A549 (cell line): ENCODE measurements at regions not wholly inside any gene's neighbourhood (a gene's known extent, or its start where the extent isn't known, plus 50 kb on each side); places are given as distances from the start of the nearest gene placed in this dataset.

Experiments used
- ATAC-seq, 2 experiments: fragments of 200-7000 bp in 1 of 2; fragments of >200 bp in 1 of 2; cut with Nextera tagmentation in 1 of 2; cut with Tn5 transposase in 1 of 2; 3 replicates each; pipeline versions ENCODE4 v1.8.0 to v1.9.1; 2018 to 2020; ENCODE audit warnings: mild to moderate bottlenecking in 1 of 2, moderate library complexity in 1 of 2
- CTCF ChIA-PET: fragments of 300-600 bp; sonication (Branson Sonifier 250); formaldehyde crosslinking; extraction: SDS; loops from one replicate; lab custom pipeline; 2021; ENCODE audit warnings: antibody characterized with exemption, inconsistent platforms; lab: Yijun Ruan, JAX
- POLR2A ChIA-PET: fragments of 350-600 bp; formaldehyde crosslinking; extraction: SDS; loops from one replicate; lab custom pipeline; 2021; ENCODE audit warnings: antibody characterized with exemption, inconsistent platforms; lab: Yijun Ruan, JAX
- DNase-seq, 2 experiments: peaks; one replicate each; pipeline versions ENCODE4 v3.0.0 to v3.0.0-alpha.2; 2011 to 2016; ENCODE audit warnings: low read depth in 1 of 2, low spot score in 1 of 2
- FAIRE-seq: peaks from 2 replicates; lab custom pipeline; 2011; peaks lifted over from hg19 to GRCh38; lab: Jason Lieb, UNC
- H3K27ac ChIP-seq, 2 experiments: fragments of >200 bp; sonication (Bioruptor Twin); formaldehyde crosslinking; 3 replicates each; pipeline ENCODE4 v1.5.1; 2016 to 2017
- H3K4me1 ChIP-seq: fragments of >200 bp; sonication (Bioruptor Twin); formaldehyde crosslinking; 3 replicates; pipeline ENCODE4 v1.6.1; 2016
- H3K4me2 ChIP-seq: fragments of >200 bp; sonication (Bioruptor Twin); formaldehyde crosslinking; 3 replicates; pipeline ENCODE4 v1.6.1; 2016
- H3K4me3 ChIP-seq: fragments of >200 bp; sonication (Bioruptor Twin); formaldehyde crosslinking; 3 replicates; pipeline ENCODE4 v1.5.1; 2016
- H3K9me3 ChIP-seq: fragments of >200 bp; sonication (Bioruptor Twin); formaldehyde crosslinking; 3 replicates; pipeline ENCODE4 v1.6.1; 2016
- BCL3 ChIP-seq: fragments of >200 bp; sonication (Bioruptor Twin); formaldehyde crosslinking; IDR thresholded peaks from 3 replicates; pipeline ENCODE4 v1.6.1; 2016
- CBX2 ChIP-seq: fragments of 200-600 bp; sonication (generic); IDR thresholded peaks from 2 replicates; pipeline ENCODE4 v1.6.1; 2016; ENCODE audit warnings: low read depth, mild to moderate bottlenecking, borderline replicate concordance
- EHF ChIP-seq: fragments of 250-450 bp; sonication (Bioruptor Pico); IDR thresholded peaks from 2 replicates; pipeline ENCODE4 v1.5.0; 2020; ENCODE audit warnings: mild to moderate bottlenecking
- ELK1 ChIP-seq: fragments of 150-350 bp; IDR thresholded peaks from 2 replicates; pipeline ENCODE4 v1.6.1; 2014; ENCODE audit warnings: low read depth, mild to moderate bottlenecking, low read length
- ESRRA ChIP-seq: fragments of 150-350 bp; IDR thresholded peaks from 2 replicates; pipeline ENCODE4 v1.6.1; 2014; ENCODE audit warnings: mild to moderate bottlenecking, low read length, borderline replicate concordance
- FOSB ChIP-seq: fragments of 250-450 bp; sonication (Bioruptor Pico); IDR thresholded peaks from 2 replicates; pipeline ENCODE4 v1.5.0; 2020; ENCODE audit warnings: mild to moderate bottlenecking, moderate library complexity
- GATA3 ChIP-seq: IDR thresholded peaks from 2 replicates; pipeline ENCODE4 v1.6.1; 2012; ENCODE audit warnings: borderline replicate concordance
- HOXA7 ChIP-seq: fragments of 250-450 bp; sonication (Bioruptor Pico); IDR thresholded peaks from 2 replicates; pipeline ENCODE4 v1.5.0; 2020; ENCODE audit warnings: mild to moderate bottlenecking, moderate library complexity
- HOXB5 ChIP-seq: fragments of 250-450 bp; sonication (Bioruptor Pico); IDR thresholded peaks from 2 replicates; pipeline ENCODE4 v1.5.0; 2020; ENCODE audit warnings: mild to moderate bottlenecking, moderate library complexity
- JUN ChIP-seq, 2 experiments: fragments of >200 bp; sonication (Bioruptor Twin); formaldehyde crosslinking; IDR thresholded peaks; 2 replicates in 1 of 2; 3 replicates in 1 of 2; pipeline ENCODE4 v1.6.1; 2016 to 2017
- JUNB ChIP-seq: fragments of >200 bp; sonication (Bioruptor Twin); formaldehyde crosslinking; IDR thresholded peaks from 2 replicates; pipeline ENCODE4 v1.6.1; 2016
- KDM1A ChIP-seq: fragments of 200-600 bp; sonication (generic); IDR thresholded peaks from 2 replicates; pipeline ENCODE4 v1.6.1; 2016; ENCODE audit warnings: low read depth, mild to moderate bottlenecking
- NPAS2 ChIP-seq: fragments of 250-450 bp; sonication (Bioruptor Pico); IDR thresholded peaks from 2 replicates; pipeline ENCODE4 v1.8.0; 2022; ENCODE audit warnings: mild to moderate bottlenecking, moderate library complexity, borderline replicate concordance
- RAD21 ChIP-seq, 2 experiments: fragments of >200 bp in 1 of 2; sonication (Bioruptor Twin) in 1 of 2; formaldehyde crosslinking in 1 of 2; IDR thresholded peaks in 1 of 2; conservative IDR thresholded peaks in 1 of 2; 2 replicates in 1 of 2; 3 replicates in 1 of 2; pipeline ENCODE4 v1.6.1; 2012 to 2018; ENCODE audit warnings: inconsistent platforms in 1 of 2
- RCOR1 ChIP-seq: fragments of 150-350 bp; IDR thresholded peaks from 2 replicates; pipeline ENCODE4 v1.6.1; 2014; ENCODE audit warnings: antibody characterized with exemption, low read length, low read depth
- SMC3 ChIP-seq: fragments of >200 bp; sonication (Bioruptor Twin); formaldehyde crosslinking; IDR thresholded peaks from 3 replicates; pipeline ENCODE4 v1.6.1; 2018; ENCODE audit warnings: inconsistent platforms
- SREBF2 ChIP-seq: fragments of 450-650 bp; IDR thresholded peaks from 2 replicates; pipeline ENCODE4 v1.6.1; 2014; ENCODE audit warnings: mild to moderate bottlenecking, moderate library complexity
- TFCP2L1 ChIP-seq: fragments of 250-450 bp; sonication (Bioruptor Pico); IDR thresholded peaks from 2 replicates; pipeline ENCODE4 v1.5.0; 2021; ENCODE audit warnings: mild to moderate bottlenecking
- TP53 ChIP-seq: fragments of 250-450 bp; sonication (Bioruptor Pico); IDR thresholded peaks from 2 replicates; pipeline ENCODE4 v1.5.0; 2021; ENCODE audit warnings: mild to moderate bottlenecking, moderate library complexity
- USF2 ChIP-seq: fragments of 450-650 bp; IDR thresholded peaks from 2 replicates; pipeline ENCODE4 v1.6.1; 2014; ENCODE audit warnings: antibody characterized with exemption
- WGBS: methylation state at CpG from one replicate; pipeline ENCODE4 v1.1.6; 2017; ENCODE audit errors: missing lambda C conversion rate; 5-methylcytosine and 5-hydroxymethylcytosine counted together
- TF ChIP-seq, protein P1 (sequence below): fragments of 200-600 bp; sonication (generic); IDR thresholded peaks from 2 replicates; pipeline ENCODE4 v1.6.1; 2016; ENCODE audit warnings: antibody characterized with exemption, mild to moderate bottlenecking, moderate library complexity
- TF ChIP-seq, protein P2 (sequence below): fragments of >200 bp; sonication (Bioruptor Twin); formaldehyde crosslinking; IDR thresholded peaks from 3 replicates; pipeline ENCODE4 v1.5.1; 2016
- TF ChIP-seq, protein P3 (sequence below): IDR thresholded peaks from 2 replicates; pipeline ENCODE4 v1.6.1; 2012

DNA sequence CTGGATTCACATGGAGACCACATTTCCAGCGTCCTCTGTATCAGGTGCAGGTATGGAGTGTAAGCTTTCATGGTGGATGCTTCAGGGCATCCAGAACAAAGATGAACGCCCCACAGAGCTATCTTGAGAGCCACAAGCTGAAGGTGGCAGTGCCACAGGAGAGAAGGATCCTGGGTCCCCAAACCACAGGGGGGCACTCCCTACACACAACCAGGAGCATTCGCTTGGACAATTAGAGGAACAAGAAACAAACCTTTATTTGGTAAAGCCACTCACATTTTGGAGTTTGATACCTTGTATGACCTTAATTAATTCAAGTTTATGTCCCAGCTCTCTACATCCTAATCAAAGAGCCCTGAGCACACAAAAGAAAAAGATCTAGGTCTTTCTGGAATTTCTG, 406.3 kb downstream of the PREX1 start:
- Histone ChIP-seq H3K27ac (no peak overlapping the region), H3K9me3 (no peaks in the 10 kb centered on the region), H3K4me1 (no peaks in the 10 kb centered on the region), H3K4me3 (no peak overlapping the region), H3K4me2 (no peak overlapping the region)
- TF ChIP-seq JUN (IDR thresholded peaks at IDR 0.05) (no peak), SMC3 (0 out of 3 replicates have a peak, but pooled peaks have one; percentile 18), JUNB (no peak), CBX2 (no peak), GATA3 (no peak), SREBF2 (no peak), HOXB5 (no peak), KDM1A (no peak), HOXA7 (CRISPR knock-in tag) (no peak), RCOR1 (no peak), NPAS2 (CRISPR knock-in tag) (no peak), RAD21 (conservative IDR thresholded peaks at IDR 0.05 in 1 of 2, IDR thresholded peaks at IDR 0.05 in 1 of 2) (peak; percentile 34 to 53; a peak in 3 of 5 replicates), FOSB (CRISPR knock-in tag) (no peak), BCL3 (no peak), TP53 (CRISPR knock-in tag) (no peak), USF2 (no peak), EHF (CRISPR knock-in tag) (no peak), ESRRA (no peak), ELK1 (no peak), TFCP2L1 (CRISPR knock-in tag) (no peak)
- TF ChIP-seq, protein P1, sequence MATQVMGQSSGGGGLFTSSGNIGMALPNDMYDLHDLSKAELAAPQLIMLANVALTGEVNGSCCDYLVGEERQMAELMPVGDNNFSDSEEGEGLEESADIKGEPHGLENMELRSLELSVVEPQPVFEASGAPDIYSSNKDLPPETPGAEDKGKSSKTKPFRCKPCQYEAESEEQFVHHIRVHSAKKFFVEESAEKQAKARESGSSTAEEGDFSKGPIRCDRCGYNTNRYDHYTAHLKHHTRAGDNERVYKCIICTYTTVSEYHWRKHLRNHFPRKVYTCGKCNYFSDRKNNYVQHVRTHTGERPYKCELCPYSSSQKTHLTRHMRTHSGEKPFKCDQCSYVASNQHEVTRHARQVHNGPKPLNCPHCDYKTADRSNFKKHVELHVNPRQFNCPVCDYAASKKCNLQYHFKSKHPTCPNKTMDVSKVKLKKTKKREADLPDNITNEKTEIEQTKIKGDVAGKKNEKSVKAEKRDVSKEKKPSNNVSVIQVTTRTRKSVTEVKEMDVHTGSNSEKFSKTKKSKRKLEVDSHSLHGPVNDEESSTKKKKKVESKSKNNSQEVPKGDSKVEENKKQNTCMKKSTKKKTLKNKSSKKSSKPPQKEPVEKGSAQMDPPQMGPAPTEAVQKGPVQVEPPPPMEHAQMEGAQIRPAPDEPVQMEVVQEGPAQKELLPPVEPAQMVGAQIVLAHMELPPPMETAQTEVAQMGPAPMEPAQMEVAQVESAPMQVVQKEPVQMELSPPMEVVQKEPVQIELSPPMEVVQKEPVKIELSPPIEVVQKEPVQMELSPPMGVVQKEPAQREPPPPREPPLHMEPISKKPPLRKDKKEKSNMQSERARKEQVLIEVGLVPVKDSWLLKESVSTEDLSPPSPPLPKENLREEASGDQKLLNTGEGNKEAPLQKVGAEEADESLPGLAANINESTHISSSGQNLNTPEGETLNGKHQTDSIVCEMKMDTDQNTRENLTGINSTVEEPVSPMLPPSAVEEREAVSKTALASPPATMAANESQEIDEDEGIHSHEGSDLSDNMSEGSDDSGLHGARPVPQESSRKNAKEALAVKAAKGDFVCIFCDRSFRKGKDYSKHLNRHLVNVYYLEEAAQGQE, result no peak
- TF ChIP-seq, protein P2, sequence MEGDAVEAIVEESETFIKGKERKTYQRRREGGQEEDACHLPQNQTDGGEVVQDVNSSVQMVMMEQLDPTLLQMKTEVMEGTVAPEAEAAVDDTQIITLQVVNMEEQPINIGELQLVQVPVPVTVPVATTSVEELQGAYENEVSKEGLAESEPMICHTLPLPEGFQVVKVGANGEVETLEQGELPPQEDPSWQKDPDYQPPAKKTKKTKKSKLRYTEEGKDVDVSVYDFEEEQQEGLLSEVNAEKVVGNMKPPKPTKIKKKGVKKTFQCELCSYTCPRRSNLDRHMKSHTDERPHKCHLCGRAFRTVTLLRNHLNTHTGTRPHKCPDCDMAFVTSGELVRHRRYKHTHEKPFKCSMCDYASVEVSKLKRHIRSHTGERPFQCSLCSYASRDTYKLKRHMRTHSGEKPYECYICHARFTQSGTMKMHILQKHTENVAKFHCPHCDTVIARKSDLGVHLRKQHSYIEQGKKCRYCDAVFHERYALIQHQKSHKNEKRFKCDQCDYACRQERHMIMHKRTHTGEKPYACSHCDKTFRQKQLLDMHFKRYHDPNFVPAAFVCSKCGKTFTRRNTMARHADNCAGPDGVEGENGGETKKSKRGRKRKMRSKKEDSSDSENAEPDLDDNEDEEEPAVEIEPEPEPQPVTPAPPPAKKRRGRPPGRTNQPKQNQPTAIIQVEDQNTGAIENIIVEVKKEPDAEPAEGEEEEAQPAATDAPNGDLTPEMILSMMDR, result peak; percentile 19; the same call in 1 of the 3 replicates
- TF ChIP-seq, protein P3, sequence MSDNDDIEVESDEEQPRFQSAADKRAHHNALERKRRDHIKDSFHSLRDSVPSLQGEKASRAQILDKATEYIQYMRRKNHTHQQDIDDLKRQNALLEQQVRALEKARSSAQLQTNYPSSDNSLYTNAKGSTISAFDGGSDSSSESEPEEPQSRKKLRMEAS, result no peak
- FAIRE-seq (no peak), ATAC-seq (peak in 1 of 2 experiments; percentile 24; a peak in 1 of 6 replicates), DNase-seq (no peak)
- 32% methylated on average over 3 of the region's 3 CpGs for WGBS
- CTCF ChIA-PET, result interaction anchor here (1.0 to 1.4 kb wide), 3 partner anchors 33 to 635 kb away, joined by 3 to 7 read pairs (median 3); no protein-coding TSS in a partner anchor
- POLR2A ChIA-PET, result no interaction called here
